GM23338 (cell line): ENCODE measurements at regions not wholly inside any gene's neighbourhood (a gene's known extent, or its start where the extent isn't known, plus 50 kb on each side); places are given as distances from the start of the nearest gene placed in this dataset.

Source experiments
- ATAC-seq: fragments of 200-7000 bp; cut with Tn5 transposase; 3 replicates; pipeline ENCODE4 v1.9.1; 2020
- DNase-seq: peaks from one replicate; pipeline ENCODE4 v3.0.0-alpha.2; 2015; ENCODE audit warnings: low spot score
- H2AFZ ChIP-seq: fragments of 200-600 bp; sonication (generic); 2 replicates; pipeline ENCODE4 v1.8.0; 2016; ENCODE audit warnings: antibody characterized with exemption, mild to moderate bottlenecking, moderate library complexity
- H3F3A ChIP-seq: fragments of 200-600 bp; sonication (generic); replicated peaks from 2 replicates; pipeline ENCODE4 v1.8.0; 2017; ENCODE audit warnings: antibody characterized with exemption, mixed run types, low read depth
- H3K27ac ChIP-seq: fragments of 200-600 bp; sonication (generic); 2 replicates; pipeline ENCODE4 v1.6.1; 2016; ENCODE audit warnings: low read depth
- H3K27me3 ChIP-seq: fragments of 200-600 bp; sonication (generic); 2 replicates; pipeline ENCODE4 v1.8.0; 2016; ENCODE audit warnings: mild to moderate bottlenecking, mixed run types, moderate library complexity; ENCODE audit not compliant: insufficient read depth
- H3K36me3 ChIP-seq: fragments of 200-600 bp; sonication (generic); 2 replicates; pipeline ENCODE4 v1.8.0; 2016; ENCODE audit warnings: mild to moderate bottlenecking; ENCODE audit not compliant: insufficient read depth
- H3K4me1 ChIP-seq: fragments of 200-600 bp; sonication (generic); 2 replicates; pipeline ENCODE4 v1.8.0; 2016; ENCODE audit warnings: mild to moderate bottlenecking, moderate library complexity; ENCODE audit not compliant: insufficient read depth
- H3K4me2 ChIP-seq: fragments of 200-600 bp; sonication (generic); 2 replicates; pipeline ENCODE4 v1.7.1; 2017; ENCODE audit warnings: mixed run types
- H3K4me3 ChIP-seq: fragments of 200-600 bp; sonication (generic); 2 replicates; pipeline ENCODE4 v1.6.1; 2016; ENCODE audit warnings: mixed run types
- H3K79me2 ChIP-seq: fragments of 200-600 bp; sonication (generic); replicated peaks from 2 replicates; pipeline ENCODE4 v1.8.0; 2017; ENCODE audit warnings: mild to moderate bottlenecking; ENCODE audit not compliant: insufficient read depth
- H3K9me2 ChIP-seq: fragments of 200-600 bp; sonication (generic); 2 replicates; pipeline ENCODE4 v1.8.0; 2017; ENCODE audit not compliant: insufficient read depth
- H4K20me1 ChIP-seq: fragments of 200-600 bp; sonication (generic); replicated peaks from 2 replicates; pipeline ENCODE4 v1.8.0; 2017; ENCODE audit warnings: mild to moderate bottlenecking; ENCODE audit not compliant: insufficient read depth
- H3K27ac Mint-ChIP-seq: 2 replicates; pipeline ENCODE4 v1.8.0; 2020; ENCODE audit warnings: inconsistent platforms, mild to moderate bottlenecking, moderate library complexity, mixed read lengths
- H3K27me3 Mint-ChIP-seq: 3 replicates; pipeline ENCODE4 v1.8.0; 2022; ENCODE audit warnings: low read depth, mild to moderate bottlenecking, moderate library complexity, mixed read lengths, inconsistent platforms; ENCODE audit not compliant: insufficient read depth, poor library complexity
- H3K36me3 Mint-ChIP-seq: 3 replicates; pipeline ENCODE4 v1.8.0; 2021; ENCODE audit warnings: low read depth, mild to moderate bottlenecking, inconsistent platforms, moderate library complexity, mixed read lengths
- H3K4me1 Mint-ChIP-seq: 3 replicates; pipeline ENCODE4 v1.8.0; 2020; ENCODE audit warnings: mild to moderate bottlenecking, inconsistent platforms, mixed read lengths
- H3K4me3 Mint-ChIP-seq: 3 replicates; pipeline ENCODE4 v1.8.0; 2021; ENCODE audit warnings: moderate library complexity, mild to moderate bottlenecking, inconsistent platforms, mixed read lengths
- H3K9me3 Mint-ChIP-seq: 3 replicates; pipeline ENCODE4 v1.8.0; 2020; ENCODE audit warnings: moderate library complexity, mild to moderate bottlenecking, inconsistent platforms, mixed read lengths
- CREB1 ChIP-seq: fragments of 250-450 bp; sonication (Bioruptor Pico); IDR thresholded peaks from 2 replicates; pipeline ENCODE4 v1.5.0; 2020; ENCODE audit warnings: low read depth, mild to moderate bottlenecking, moderate library complexity
- EZH2 ChIP-seq: fragments of 200-600 bp; sonication (generic); IDR thresholded peaks from one replicate; pipeline ENCODE4 v1.8.0; 2017; ENCODE audit warnings: antibody characterized with exemption, mild to moderate bottlenecking, low read depth; ENCODE audit not compliant: unreplicated experiment
- JUNB ChIP-seq: IDR thresholded peaks from one replicate; pipeline ENCODE4 v1.6.1; 2016; ENCODE audit warnings: antibody characterized with exemption; ENCODE audit not compliant: unreplicated experiment
- NANOG ChIP-seq: IDR thresholded peaks from 2 replicates; pipeline ENCODE4 v1.6.1; 2016; ENCODE audit warnings: antibody characterized with exemption, borderline replicate concordance
- POLR2AphosphoS5 ChIP-seq: IDR thresholded peaks from 2 replicates; pipeline ENCODE4 v1.6.1; 2016; ENCODE audit warnings: antibody characterized with exemption, low read depth
- ZNF114 ChIP-seq: fragments of 250-450 bp; sonication (Bioruptor Pico); IDR thresholded peaks from 2 replicates; pipeline ENCODE4 v1.5.0; 2020; ENCODE audit warnings: mild to moderate bottlenecking, moderate library complexity
- ZNF331 ChIP-seq: fragments of 250-450 bp; sonication (Bioruptor Pico); IDR thresholded peaks from 2 replicates; pipeline ENCODE4 v1.5.0; 2020; ENCODE audit warnings: low read depth, mild to moderate bottlenecking, moderate library complexity
- TF ChIP-seq, protein P1 (sequence below), 2 experiments: fragments of 200-600 bp in 1 of 2; sonication (generic) in 1 of 2; conservative IDR thresholded peaks; 2 replicates each; pipeline versions ENCODE4 v1.5.1 to v1.6.1; 2016 to 2017; ENCODE audit warnings: antibody characterized with exemption in 2 of 2, low read depth in 2 of 2, mild to moderate bottlenecking in 2 of 2, moderate library complexity in 1 of 2
- TF ChIP-seq, protein P2 (sequence below): IDR thresholded peaks from one replicate; pipeline ENCODE4 v1.6.1; 2018; ENCODE audit warnings: antibody characterized with exemption; ENCODE audit not compliant: unreplicated experiment

DNA sequence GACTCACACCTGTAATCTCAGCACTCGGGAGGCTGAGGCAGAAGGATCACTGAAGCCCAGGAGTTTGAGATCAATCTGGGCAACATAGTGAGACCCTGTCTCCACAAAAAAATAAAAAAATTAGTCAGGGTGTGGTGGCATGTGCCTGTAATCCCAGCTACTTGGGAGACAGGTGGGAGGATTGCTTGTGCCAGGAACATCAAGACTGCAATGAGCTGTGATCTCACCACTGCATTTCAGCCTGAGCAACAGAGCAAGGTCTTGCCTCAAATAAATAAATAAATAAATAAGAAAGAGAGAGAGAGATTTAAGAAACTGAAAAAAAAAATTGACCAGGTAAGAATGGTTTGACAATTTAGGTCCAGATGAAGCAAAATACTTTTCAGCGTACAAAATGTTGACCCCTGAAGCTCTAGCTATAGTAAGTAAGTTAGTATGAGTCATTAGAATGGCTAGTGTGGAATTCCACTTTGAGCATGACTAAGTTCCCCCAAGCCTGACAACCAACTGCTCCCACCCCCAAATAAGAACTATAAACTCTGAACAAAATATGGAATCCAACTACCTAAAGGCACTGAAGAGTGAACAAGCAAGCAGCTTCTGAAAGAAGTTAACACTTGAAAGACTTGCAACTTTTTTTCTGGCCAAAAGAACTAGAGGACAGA, 217.8 kb upstream of the TLE4 start:
- Histone ChIP-seq H3K27ac (no peak overlapping the region), H3K79me2 (no peaks in the 10 kb centered on the region), H4K20me1 (no peaks in the 10 kb centered on the region), H3K36me3 (no peaks in the 10 kb centered on the region), H3K9me2 (0 out of 2 replicates have a peak, but pooled peaks cover 3% of the 10 kb centered on the region), H3K27me3 (0 out of 2 replicates have a peak, but pooled peaks cover 3% of the 10 kb centered on the region), H3K4me1 (peaks cover 4% of the 10 kb centered on the region; the same call in 1 of the 2 replicates), H3K4me3 (no peak overlapping the region), H3F3A (no peaks in the 10 kb centered on the region), H2AFZ (no peak overlapping the region), H3K4me2 (no peak overlapping the region)
- Mint-ChIP-seq H3K4me1 (peaks cover 16% of the 10 kb centered on the region), H3K27me3 (no peaks in the 10 kb centered on the region), H3K27ac (no peak overlapping the region), H3K9me3 (no peaks in the 10 kb centered on the region), H3K4me3 (no peak overlapping the region), H3K36me3 (no peaks in the 10 kb centered on the region)
- DNase-seq (no peak), ATAC-seq (no peak)
- TF ChIP-seq ZNF114 (CRISPR knock-in tag): no peak

DNA sequence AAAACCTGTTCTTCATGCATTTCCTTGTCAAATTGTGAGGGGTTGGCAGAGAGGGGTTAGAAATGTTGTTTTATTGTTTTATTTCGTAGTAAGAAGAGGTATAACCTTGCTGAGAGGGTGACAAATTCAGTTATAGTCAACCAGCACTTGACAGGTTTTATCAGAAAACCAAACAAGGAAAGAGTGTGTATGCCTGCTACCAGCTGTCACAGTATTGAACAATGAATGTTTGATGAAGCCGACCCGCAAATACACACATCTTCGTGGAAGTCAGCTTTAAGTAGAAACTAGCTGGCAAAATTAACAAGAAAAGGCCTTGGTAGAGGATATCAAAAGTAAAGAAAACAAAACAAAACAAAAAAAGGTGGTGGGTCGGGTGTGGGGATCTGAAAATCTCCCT, 214.6 kb upstream of the TLE4 start:
- Histone ChIP-seq H3F3A (no peaks in the 10 kb centered on the region), H3K4me1 (peaks cover 29% of the 10 kb centered on the region), H3K4me3 (no peak overlapping the region), H3K36me3 (no peaks in the 10 kb centered on the region), H3K27ac (no peak overlapping the region), H3K4me2 (no peak overlapping the region), H3K27me3 (peaks cover 12% of the 10 kb centered on the region), H2AFZ (no peak overlapping the region), H3K79me2 (no peaks in the 10 kb centered on the region), H3K9me2 (no peaks in the 10 kb centered on the region), H4K20me1 (no peaks in the 10 kb centered on the region)
- peaks cover 40% of the 10 kb centered on the region for H3K4me1 Mint-ChIP-seq
- DNase-seq (no peak), ATAC-seq (no peak)
- peaks cover 8% of the 10 kb centered on the region for H3K27me3 Mint-ChIP-seq
- H3K4me3 Mint-ChIP-seq: no peak overlapping the region
- TF ChIP-seq, protein P1, sequence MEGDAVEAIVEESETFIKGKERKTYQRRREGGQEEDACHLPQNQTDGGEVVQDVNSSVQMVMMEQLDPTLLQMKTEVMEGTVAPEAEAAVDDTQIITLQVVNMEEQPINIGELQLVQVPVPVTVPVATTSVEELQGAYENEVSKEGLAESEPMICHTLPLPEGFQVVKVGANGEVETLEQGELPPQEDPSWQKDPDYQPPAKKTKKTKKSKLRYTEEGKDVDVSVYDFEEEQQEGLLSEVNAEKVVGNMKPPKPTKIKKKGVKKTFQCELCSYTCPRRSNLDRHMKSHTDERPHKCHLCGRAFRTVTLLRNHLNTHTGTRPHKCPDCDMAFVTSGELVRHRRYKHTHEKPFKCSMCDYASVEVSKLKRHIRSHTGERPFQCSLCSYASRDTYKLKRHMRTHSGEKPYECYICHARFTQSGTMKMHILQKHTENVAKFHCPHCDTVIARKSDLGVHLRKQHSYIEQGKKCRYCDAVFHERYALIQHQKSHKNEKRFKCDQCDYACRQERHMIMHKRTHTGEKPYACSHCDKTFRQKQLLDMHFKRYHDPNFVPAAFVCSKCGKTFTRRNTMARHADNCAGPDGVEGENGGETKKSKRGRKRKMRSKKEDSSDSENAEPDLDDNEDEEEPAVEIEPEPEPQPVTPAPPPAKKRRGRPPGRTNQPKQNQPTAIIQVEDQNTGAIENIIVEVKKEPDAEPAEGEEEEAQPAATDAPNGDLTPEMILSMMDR (conservative IDR thresholded peaks at IDR 0.05; ENCODE audit: low read depth in 2 of 2): no peak
- TF ChIP-seq POLR2AphosphoS5 (no peak), JUNB (no peak), CREB1 (CRISPR knock-in tag) (no peak), EZH2 (no peak), ZNF331 (CRISPR knock-in tag) (no peak), NANOG (no peak)
- TF ChIP-seq, protein P2, sequence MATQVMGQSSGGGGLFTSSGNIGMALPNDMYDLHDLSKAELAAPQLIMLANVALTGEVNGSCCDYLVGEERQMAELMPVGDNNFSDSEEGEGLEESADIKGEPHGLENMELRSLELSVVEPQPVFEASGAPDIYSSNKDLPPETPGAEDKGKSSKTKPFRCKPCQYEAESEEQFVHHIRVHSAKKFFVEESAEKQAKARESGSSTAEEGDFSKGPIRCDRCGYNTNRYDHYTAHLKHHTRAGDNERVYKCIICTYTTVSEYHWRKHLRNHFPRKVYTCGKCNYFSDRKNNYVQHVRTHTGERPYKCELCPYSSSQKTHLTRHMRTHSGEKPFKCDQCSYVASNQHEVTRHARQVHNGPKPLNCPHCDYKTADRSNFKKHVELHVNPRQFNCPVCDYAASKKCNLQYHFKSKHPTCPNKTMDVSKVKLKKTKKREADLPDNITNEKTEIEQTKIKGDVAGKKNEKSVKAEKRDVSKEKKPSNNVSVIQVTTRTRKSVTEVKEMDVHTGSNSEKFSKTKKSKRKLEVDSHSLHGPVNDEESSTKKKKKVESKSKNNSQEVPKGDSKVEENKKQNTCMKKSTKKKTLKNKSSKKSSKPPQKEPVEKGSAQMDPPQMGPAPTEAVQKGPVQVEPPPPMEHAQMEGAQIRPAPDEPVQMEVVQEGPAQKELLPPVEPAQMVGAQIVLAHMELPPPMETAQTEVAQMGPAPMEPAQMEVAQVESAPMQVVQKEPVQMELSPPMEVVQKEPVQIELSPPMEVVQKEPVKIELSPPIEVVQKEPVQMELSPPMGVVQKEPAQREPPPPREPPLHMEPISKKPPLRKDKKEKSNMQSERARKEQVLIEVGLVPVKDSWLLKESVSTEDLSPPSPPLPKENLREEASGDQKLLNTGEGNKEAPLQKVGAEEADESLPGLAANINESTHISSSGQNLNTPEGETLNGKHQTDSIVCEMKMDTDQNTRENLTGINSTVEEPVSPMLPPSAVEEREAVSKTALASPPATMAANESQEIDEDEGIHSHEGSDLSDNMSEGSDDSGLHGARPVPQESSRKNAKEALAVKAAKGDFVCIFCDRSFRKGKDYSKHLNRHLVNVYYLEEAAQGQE: no peak
- no peak overlapping the region for H3K27ac Mint-ChIP-seq
- no peaks in the 10 kb centered on the region for H3K9me3 Mint-ChIP-seq
- H3K36me3 Mint-ChIP-seq: no peaks in the 10 kb centered on the region
